ENCODE measurements at regions not wholly inside any gene's neighbourhood (a gene's known extent, or its start where the extent isn't known, plus 50 kb on each side); places are given as distances from the start of the nearest gene placed in this dataset.

DNA sequence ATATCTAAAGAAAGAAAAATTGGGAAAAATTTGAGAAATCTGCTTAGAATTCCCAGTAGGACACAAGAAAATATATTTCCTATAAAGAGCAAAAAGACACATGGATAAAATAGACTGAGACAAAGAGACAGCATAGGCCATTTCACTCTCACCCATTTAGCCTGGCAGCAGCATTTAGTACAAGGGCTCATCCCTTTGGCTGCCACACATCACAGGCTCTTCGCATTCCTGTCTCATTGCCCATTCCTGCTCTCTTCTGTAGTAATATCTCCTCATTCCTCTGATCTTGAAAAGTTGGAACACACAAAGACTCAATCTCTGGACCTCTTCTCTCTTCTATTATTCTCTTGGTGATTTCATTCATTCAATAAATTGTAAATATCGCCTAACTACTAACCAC lies 162.6 kb downstream of the SOX11 start:
- Mint-ChIP-seq H3K27me3 (no peaks in the 10 kb centered on the region), H3K36me3 (ENCODE audit: low read depth) (no peaks in the 10 kb centered on the region), H3K4me3 (no peak overlapping the region), H3K4me1 (no peaks in the 10 kb centered on the region), H3K27ac (no peak overlapping the region), H3K9me3 (peaks cover 8% of the 10 kb centered on the region)
- CTCF ChIA-PET: no interaction called here
- POLR2A ChIA-PET: no interaction called here
- no peak for DNase-seq

DNA sequence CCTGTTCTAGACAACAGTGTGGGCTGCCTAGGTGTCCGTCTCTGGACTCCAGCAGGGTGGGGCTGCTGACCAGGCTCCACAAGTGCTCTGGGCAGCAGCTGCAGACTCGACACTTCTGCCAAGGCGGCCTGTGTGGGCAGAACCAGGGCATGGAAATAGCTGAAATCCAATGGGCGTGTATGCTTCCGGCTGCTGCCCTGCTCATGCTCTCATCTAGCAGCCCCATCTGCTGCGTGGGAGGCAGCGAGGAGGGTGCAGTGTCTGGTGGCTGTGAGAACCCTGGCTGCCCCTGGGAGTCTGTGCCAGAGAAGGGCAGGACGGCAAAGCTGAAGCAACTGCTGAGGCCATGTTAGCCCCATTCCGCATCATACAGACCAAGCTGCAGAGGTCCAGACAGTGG lies 174.9 kb downstream of the SOX11 start:
- ChIA-PET POLR2A (no interaction called here), CTCF (no interaction called here)
- Mint-ChIP-seq H3K27me3 (no peaks in the 10 kb centered on the region), H3K36me3 (ENCODE audit: low read depth) (no peaks in the 10 kb centered on the region), H3K27ac (no peak overlapping the region), H3K4me3 (no peak overlapping the region), H3K4me1 (no peaks in the 10 kb centered on the region), H3K9me3 (peaks cover 6% of the 10 kb centered on the region)
- DNase-seq: no peak

DNA sequence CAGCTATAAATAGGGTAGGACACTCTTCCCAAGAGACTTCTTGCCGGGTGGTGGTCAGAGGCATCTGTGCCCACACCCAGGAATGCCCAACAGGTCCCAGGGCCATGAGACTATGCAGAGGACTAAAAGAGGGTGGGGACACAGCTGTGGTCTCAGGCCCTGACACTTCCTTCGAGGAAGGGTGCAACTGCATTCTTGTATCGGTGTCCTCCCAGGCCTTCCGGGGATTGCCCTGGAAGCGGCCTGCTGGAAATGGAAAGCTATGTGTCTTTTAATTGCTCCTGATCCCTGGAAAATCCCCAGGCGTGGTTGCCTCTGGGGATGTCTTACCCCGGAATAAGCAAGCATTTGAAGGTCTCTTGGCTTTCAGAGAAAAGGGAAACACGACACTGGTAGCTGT lies 176.7 kb downstream of the SOX11 start:
- no peaks in the 10 kb centered on the region for H3K36me3 Mint-ChIP-seq (ENCODE audit: low read depth)
- POLR2A ChIA-PET: no interaction called here
- CTCF ChIA-PET: no interaction called here

DNA sequence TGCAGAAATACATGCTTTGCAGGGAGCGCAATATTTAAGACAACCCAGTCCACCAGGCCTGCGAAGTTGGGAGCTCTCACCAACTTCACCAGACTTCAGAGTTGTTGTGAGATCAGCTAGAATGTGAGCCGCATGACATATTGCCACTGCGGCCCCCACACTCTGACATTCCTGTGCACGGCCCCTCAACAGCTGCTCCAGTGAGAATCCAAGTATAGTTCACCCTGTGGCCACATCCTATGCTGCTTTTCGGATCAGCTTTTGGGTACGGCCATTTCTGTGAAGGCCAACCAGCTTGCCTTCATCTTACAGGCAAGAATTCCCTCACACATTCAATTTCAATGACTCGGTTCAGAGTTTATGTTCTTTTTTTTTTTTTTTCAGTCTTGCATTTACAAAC lies 177.8 kb downstream of the SOX11 start:
- no peaks in the 10 kb centered on the region for H3K27me3 Mint-ChIP-seq
- H3K36me3 Mint-ChIP-seq (ENCODE audit: low read depth): no peaks in the 10 kb centered on the region
- no peak overlapping the region for H3K4me3 Mint-ChIP-seq
- ChIA-PET POLR2A (no interaction called here), CTCF (no interaction called here)
- no peak overlapping the region for H3K27ac Mint-ChIP-seq
- DNase-seq: no peak
- peaks cover 11% of the 10 kb centered on the region for H3K9me3 Mint-ChIP-seq
- H3K4me1 Mint-ChIP-seq: no peaks in the 10 kb centered on the region

More for the DNA sequence above, 176.7 kb downstream of the SOX11 start:
- peaks cover 11% of the 10 kb centered on the region for H3K9me3 Mint-ChIP-seq
- no peaks in the 10 kb centered on the region for H3K27me3 Mint-ChIP-seq
- no peak overlapping the region for H3K27ac Mint-ChIP-seq
- DNase-seq: no peak
- no peaks in the 10 kb centered on the region for H3K4me1 Mint-ChIP-seq
- no peak overlapping the region for H3K4me3 Mint-ChIP-seq

DNA sequence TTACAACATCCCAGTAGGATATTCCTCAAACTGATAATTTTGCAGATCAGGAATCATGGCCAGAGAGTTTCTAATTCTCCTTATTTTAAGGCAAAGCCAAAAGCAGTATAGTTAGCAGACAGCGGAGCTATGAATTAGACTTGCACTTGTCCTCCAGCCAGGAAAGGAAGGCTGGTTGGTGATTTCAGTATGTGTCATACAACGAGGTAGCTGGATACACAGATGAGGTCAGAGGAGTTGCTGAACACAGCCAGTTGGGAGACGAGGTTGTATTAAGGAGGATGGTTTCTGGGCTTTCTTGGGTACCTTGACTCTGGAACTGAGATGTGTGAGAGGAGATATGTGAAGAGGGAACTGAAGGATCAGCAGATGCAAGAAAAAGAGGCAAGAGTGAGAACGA lies 185.2 kb downstream of the SOX11 start:
- Mint-ChIP-seq H3K4me1 (no peaks in the 10 kb centered on the region), H3K4me3 (no peak overlapping the region), H3K27ac (no peak overlapping the region), H3K36me3 (ENCODE audit: low read depth) (no peaks in the 10 kb centered on the region), H3K27me3 (no peaks in the 10 kb centered on the region), H3K9me3 (peaks cover 9% of the 10 kb centered on the region)
- DNase-seq: no peak
- ChIA-PET POLR2A (no interaction called here), CTCF (no interaction called here)

DNA sequence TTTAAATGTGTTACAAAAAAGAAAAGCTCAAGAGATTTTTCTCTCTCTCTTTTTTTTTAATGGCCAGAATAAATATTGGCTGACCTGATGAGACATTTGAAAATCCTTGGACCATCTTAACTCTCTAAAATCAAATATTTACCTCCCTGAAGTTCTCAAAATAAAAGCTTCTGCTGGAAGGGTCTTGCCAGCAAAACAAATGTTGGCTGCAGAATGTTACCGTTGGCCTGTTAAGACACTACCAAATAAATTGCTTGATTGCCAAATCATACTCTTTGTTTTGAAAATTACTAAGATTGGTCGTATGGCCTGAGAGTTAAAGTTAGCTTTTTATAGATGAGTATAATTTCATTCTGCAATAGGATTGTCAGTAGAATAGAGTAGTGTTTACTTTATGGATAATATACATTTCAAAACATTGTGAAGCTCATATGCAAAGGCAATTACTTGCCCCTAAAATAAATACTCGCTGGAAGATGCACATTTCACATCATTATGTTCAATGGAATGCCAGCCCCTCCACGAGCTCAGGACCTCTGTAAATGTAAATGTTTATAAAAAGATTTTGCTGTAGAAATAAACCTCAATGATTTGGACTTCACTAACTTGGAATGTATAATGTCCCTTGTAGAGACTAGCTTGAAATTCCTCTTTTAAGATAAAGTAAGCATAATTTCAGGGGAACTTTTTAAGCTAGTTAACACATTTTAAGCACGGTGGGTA lies 193.4 kb downstream of the SOX11 start:
- H3K27ac Mint-ChIP-seq: no peak overlapping the region
- ChIA-PET CTCF (no interaction called here), POLR2A (no interaction called here)
- no peaks in the 10 kb centered on the region for H3K4me1 Mint-ChIP-seq
- no peak overlapping the region for H3K4me3 Mint-ChIP-seq
- H3K27me3 Mint-ChIP-seq: no peaks in the 10 kb centered on the region
- DNase-seq: no peak
- no peaks in the 10 kb centered on the region for H3K36me3 Mint-ChIP-seq (ENCODE audit: low read depth)
- peaks cover 6% of the 10 kb centered on the region for H3K9me3 Mint-ChIP-seq

DNA sequence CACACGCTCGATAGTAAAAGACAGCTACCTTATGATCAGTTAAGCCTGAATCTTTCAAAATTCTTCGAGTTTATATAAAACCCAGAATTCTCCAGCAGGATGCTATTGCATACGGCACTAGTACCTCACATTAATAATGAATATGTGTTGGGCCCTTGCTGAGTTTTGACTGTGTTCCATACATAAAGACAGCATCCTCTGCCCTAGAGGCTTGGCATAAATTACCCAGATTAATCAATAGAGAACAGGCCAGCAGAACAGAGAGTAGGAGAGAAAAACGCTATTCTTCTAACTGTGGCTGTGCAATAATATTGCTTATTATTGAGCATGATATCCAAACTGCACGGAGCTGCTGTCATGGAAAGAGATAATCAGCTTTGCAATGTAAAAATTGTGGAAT lies 194.3 kb downstream of the SOX11 start:
- H3K4me1 Mint-ChIP-seq: no peaks in the 10 kb centered on the region
- DNase-seq: no peak
- H3K36me3 Mint-ChIP-seq (ENCODE audit: low read depth): no peaks in the 10 kb centered on the region
- H3K9me3 Mint-ChIP-seq: peaks cover 6% of the 10 kb centered on the region
- POLR2A ChIA-PET: no interaction called here
- H3K27ac Mint-ChIP-seq: no peak overlapping the region
- no peaks in the 10 kb centered on the region for H3K27me3 Mint-ChIP-seq
- H3K4me3 Mint-ChIP-seq: no peak overlapping the region
- CTCF ChIA-PET: no interaction called here

DNA sequence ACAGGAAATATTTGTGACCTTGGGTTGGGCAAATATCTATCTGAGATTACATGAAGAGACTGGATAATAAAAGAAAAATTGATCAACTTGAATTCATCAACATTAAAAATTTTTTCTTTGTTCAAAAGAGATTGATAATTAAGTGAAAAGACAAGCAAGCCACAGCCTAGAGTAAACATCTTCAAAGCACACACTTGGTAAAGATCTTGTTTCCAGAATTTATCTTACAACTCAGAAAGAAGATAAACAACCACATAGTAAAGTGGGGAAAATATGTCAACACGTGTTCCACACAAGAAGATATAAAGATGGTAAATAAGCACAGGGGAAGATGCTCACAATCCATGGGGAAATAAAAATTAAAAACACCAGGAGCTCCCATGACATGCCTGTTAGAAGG lies 195.9 kb downstream of the SOX11 start:
- no peaks in the 10 kb centered on the region for H3K9me3 Mint-ChIP-seq
- H3K4me3 Mint-ChIP-seq: no peak overlapping the region
- H3K36me3 Mint-ChIP-seq (ENCODE audit: low read depth): no peaks in the 10 kb centered on the region
- no peaks in the 10 kb centered on the region for H3K27me3 Mint-ChIP-seq
- CTCF ChIA-PET: no interaction called here
- no peak for DNase-seq
- H3K27ac Mint-ChIP-seq: no peak overlapping the region
- no peaks in the 10 kb centered on the region for H3K4me1 Mint-ChIP-seq
- POLR2A ChIA-PET: no interaction called here

DNA sequence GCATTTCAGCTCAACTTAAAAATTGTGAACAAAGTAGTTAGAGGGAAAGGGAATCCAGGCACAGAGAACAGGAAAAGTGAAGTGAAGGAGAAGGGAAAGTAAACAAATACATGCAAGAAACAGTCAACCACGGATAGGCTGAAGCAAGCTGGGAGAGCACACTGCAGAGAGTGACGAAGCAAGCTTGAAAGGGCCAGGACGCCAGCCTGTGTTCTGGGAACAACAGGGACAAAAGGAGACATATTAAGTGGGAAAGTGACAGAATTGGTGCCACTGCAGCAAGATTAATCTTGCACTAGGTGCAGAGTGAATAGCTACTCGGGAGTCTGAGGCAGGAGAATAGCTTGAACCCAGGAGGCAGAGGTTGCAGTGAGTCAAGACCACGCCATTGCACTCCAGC lies 197.3 kb downstream of the SOX11 start:
- ChIA-PET CTCF (no interaction called here), POLR2A (no interaction called here)
- H3K4me3 Mint-ChIP-seq: no peak overlapping the region
- DNase-seq: no peak
- H3K36me3 Mint-ChIP-seq (ENCODE audit: low read depth): no peaks in the 10 kb centered on the region
- peaks cover under 1% of the 10 kb centered on the region for H3K9me3 Mint-ChIP-seq
- H3K4me1 Mint-ChIP-seq: no peaks in the 10 kb centered on the region
- H3K27ac Mint-ChIP-seq: no peak overlapping the region
- no peaks in the 10 kb centered on the region for H3K27me3 Mint-ChIP-seq

DNA sequence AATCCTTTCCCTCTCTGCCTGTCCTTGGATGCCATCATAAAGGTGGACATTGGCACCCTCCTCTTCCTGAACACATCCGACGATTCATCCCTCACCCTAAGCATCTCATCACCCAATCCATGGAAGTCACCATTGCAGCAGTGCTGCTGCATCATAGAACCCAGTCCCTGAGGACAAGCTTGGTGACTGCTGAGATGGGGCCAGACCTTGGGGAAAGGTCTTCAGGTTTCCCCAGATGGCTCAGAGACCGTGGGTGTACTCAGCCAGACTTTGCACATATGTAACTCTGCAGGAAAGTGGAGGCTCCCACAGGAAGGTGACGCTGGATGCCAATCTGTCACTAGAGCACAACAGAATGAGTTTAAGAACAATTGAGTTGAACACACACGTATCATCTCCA lies 202.2 kb downstream of the SOX11 start:
- ChIA-PET CTCF (no interaction called here), POLR2A (no interaction called here)
- Mint-ChIP-seq H3K27ac (no peak overlapping the region), H3K4me3 (no peak overlapping the region), H3K9me3 (peaks cover 2% of the 10 kb centered on the region), H3K36me3 (ENCODE audit: low read depth) (no peaks in the 10 kb centered on the region), H3K27me3 (no peaks in the 10 kb centered on the region), H3K4me1 (no peaks in the 10 kb centered on the region)
- DNase-seq: no peak

DNA sequence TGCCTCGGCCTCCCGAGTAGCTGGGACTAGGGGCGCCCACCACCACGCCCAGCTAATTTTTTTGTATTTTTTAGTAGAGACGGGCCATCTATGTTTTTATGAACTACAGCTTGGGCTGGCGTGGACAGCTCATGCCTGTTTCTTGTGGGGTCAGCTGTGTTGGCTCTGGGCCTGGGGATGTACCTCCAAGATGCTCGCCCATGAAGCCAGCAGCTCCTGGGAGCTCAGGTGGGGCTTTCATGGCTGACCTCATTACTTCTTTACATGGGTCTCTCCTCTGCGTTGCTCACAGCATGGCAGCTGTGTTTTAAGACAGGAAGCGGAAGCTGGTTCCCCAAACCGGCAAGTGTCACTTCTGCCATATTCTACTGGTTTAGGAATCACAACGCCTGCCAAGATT lies 203.1 kb downstream of the SOX11 start:
- no peak overlapping the region for H3K4me3 Mint-ChIP-seq
- CTCF ChIA-PET: no interaction called here
- POLR2A ChIA-PET: no interaction called here

DNA sequence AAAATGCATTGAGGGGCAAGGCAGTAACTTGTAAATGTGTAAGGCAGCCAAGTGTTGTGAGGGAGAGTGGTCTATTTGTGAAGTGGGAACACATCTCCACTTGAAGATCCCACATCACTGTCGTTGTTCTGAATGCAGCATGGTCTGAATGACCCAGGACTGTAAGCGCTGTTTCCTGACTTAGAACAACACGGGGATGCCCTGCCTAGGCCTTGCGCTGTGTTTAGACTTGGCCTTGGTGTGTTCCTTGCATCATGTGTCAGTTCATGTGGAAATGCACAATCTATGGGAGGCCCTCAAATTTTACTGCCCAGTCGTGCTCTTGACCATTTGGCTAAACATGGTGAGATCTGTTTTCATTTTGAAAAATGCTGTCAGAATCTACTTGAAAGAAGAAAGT lies 205.1 kb downstream of the SOX11 start:
- POLR2A ChIA-PET: no interaction called here
- H3K9me3 Mint-ChIP-seq: peaks cover 2% of the 10 kb centered on the region
- no peaks in the 10 kb centered on the region for H3K4me1 Mint-ChIP-seq
- no peak for DNase-seq
- CTCF ChIA-PET: no interaction called here
- H3K4me3 Mint-ChIP-seq: no peak overlapping the region
- no peak overlapping the region for H3K27ac Mint-ChIP-seq
- no peaks in the 10 kb centered on the region for H3K27me3 Mint-ChIP-seq
- no peaks in the 10 kb centered on the region for H3K36me3 Mint-ChIP-seq (ENCODE audit: low read depth)

More for the DNA sequence above, 203.1 kb downstream of the SOX11 start:
- H3K9me3 Mint-ChIP-seq: peaks cover 2% of the 10 kb centered on the region
- H3K36me3 Mint-ChIP-seq (ENCODE audit: low read depth): no peaks in the 10 kb centered on the region
- H3K4me1 Mint-ChIP-seq: no peaks in the 10 kb centered on the region
- H3K27ac Mint-ChIP-seq: no peak overlapping the region
- H3K27me3 Mint-ChIP-seq: no peaks in the 10 kb centered on the region
- DNase-seq: no peak

DNA sequence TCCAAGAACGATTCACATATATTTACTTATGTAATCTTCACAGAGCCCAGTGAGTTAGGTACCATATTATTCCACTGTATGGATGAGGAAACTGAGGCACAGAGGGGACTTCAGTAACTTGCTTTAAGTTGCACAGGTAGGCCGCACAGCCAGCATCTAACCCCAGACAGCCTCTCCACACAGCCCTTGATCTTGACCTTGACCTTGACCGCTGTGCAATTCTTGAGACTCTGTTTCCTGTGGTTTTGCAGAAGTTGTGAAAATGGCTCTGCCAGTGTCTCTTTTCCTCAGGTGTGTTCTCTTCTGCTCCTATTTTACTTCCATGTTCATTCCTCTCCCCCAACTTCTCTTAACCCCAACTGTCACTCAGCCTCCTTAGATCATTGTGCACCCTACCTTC lies 206.5 kb downstream of the SOX11 start:
- Mint-ChIP-seq H3K36me3 (ENCODE audit: low read depth) (no peaks in the 10 kb centered on the region), H3K27me3 (no peaks in the 10 kb centered on the region), H3K9me3 (peaks cover 8% of the 10 kb centered on the region), H3K4me3 (no peak overlapping the region), H3K27ac (no peak overlapping the region), H3K4me1 (no peaks in the 10 kb centered on the region)
- ChIA-PET POLR2A (no interaction called here), CTCF (no interaction called here)
- DNase-seq: no peak

DNA sequence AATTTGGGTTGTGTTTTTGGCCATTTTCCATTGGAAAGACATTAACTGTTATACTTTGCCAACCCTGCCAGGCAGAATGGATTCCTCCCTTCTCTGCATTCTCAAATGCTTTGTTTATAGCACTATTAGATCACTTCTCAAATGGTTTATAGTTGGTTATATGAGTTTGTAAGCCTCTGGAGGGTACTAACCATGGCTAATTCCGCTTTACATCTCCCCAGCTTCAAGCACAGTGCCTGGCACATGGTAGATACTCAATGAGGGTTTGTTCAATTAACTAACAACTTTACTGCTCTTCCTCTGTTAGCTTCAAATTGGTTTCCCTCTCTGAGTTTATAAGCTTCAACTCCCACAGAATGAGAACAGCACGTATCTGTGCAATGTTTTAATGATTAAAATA lies 213.5 kb downstream of the SOX11 start:
- ChIA-PET POLR2A (no interaction called here), CTCF (no interaction called here)
- DNase-seq: no peak
- H3K27ac Mint-ChIP-seq: no peak overlapping the region
- no peak overlapping the region for H3K4me3 Mint-ChIP-seq
- H3K4me1 Mint-ChIP-seq: no peaks in the 10 kb centered on the region
- H3K36me3 Mint-ChIP-seq (ENCODE audit: low read depth): no peaks in the 10 kb centered on the region
- peaks cover 16% of the 10 kb centered on the region for H3K9me3 Mint-ChIP-seq
- H3K27me3 Mint-ChIP-seq: no peaks in the 10 kb centered on the region

DNA sequence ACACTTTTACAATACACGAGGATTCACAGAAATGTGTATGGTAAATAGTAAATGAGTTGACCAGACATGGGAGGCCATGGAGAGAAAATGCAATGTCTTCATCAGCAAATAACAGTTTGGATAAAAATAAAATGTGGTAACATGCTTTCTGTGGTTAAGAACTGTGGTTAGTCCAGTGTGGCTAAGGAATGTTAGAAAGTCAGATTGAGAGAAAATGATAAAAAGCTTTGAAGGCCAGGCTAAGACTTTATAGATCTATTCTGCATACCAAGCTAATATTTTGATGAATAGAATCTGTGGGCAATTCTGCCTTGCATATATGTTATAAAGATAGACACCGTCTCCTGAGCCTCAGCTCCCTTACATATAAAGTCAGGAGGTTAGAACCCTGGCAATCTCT lies 215.9 kb downstream of the SOX11 start:
- Mint-ChIP-seq H3K4me1 (no peaks in the 10 kb centered on the region), H3K9me3 (peaks cover 19% of the 10 kb centered on the region), H3K27me3 (no peaks in the 10 kb centered on the region), H3K4me3 (no peak overlapping the region), H3K36me3 (ENCODE audit: low read depth) (no peaks in the 10 kb centered on the region), H3K27ac (no peak overlapping the region)
- ChIA-PET POLR2A (no interaction called here), CTCF (no interaction called here)
- no peak for DNase-seq
